BLaER1 (cell line): ENCODE measurements at regions not wholly inside any gene's neighbourhood (a gene's known extent, or its start where the extent isn't known, plus 50 kb on each side); places are given as distances from the start of the nearest gene placed in this dataset.

Experiments
- H3K27ac ChIP-seq: shearing (Covaris generic); formaldehyde crosslinking; 2 replicates; pipeline ENCODE4 v1.8.1; 2022
- H3K27me3 ChIP-seq: shearing (Covaris generic); formaldehyde crosslinking; 2 replicates; pipeline ENCODE4 v1.8.1; 2022
- H3K36me3 ChIP-seq: shearing (Covaris generic); formaldehyde crosslinking; 2 replicates; pipeline ENCODE4 v1.8.1; 2022
- H3K4me1 ChIP-seq: shearing (Covaris generic); formaldehyde crosslinking; 2 replicates; pipeline ENCODE4 v1.8.1; 2022
- H3K4me2 ChIP-seq: shearing (Covaris generic); formaldehyde crosslinking; 2 replicates; pipeline ENCODE4 v1.8.1; 2022
- H3K4me3 ChIP-seq: shearing (Covaris generic); formaldehyde crosslinking; 2 replicates; pipeline ENCODE4 v1.8.1; 2022
- H3K9ac ChIP-seq: shearing (Covaris generic); formaldehyde crosslinking; 2 replicates; pipeline ENCODE4 v1.8.1; 2022
- H3K9me3 ChIP-seq: shearing (Covaris generic); formaldehyde crosslinking; 2 replicates; pipeline ENCODE4 v1.8.1; 2022
- H4K20me1 ChIP-seq: shearing (Covaris generic); formaldehyde crosslinking; 2 replicates; pipeline ENCODE4 v1.8.1; 2022
- Cebpa-rat ChIP-seq: shearing (Covaris generic); IDR thresholded peaks from 2 replicates; pipeline ENCODE4 v1.8.1; 2022

DNA sequence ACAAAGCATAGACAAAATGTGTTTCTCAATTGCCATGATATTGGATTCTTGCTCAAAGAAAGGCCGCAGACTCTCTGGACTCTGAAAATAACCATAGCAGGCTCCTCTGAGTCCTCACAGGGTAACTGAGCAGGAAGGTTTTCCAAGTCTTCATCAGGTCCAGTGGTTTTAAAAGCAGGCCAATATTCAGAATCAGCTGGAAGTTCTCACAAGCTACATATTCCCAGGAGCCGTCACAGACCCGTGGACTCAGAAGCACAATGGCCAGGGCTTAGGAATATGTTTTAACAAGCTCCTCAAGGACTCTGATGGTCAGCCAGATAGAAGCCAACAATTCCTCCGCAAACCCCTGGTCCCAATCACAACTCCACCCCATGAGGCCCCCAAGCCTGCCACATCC is 256.1 kb upstream of the ADAMTS9 start:
- Histone ChIP-seq H3K4me3 (no peak overlapping the region), H3K27ac (no peak overlapping the region), H3K4me2 (no peak overlapping the region), H3K4me1 (no peaks in the 10 kb centered on the region), H3K9me3 (no peaks in the 10 kb centered on the region), H3K9ac (no peak overlapping the region), H4K20me1 (no peaks in the 10 kb centered on the region), H3K27me3 (no peaks in the 10 kb centered on the region), H3K36me3 (no peaks in the 10 kb centered on the region)
- TF ChIP-seq Cebpa-rat, result no peak

DNA sequence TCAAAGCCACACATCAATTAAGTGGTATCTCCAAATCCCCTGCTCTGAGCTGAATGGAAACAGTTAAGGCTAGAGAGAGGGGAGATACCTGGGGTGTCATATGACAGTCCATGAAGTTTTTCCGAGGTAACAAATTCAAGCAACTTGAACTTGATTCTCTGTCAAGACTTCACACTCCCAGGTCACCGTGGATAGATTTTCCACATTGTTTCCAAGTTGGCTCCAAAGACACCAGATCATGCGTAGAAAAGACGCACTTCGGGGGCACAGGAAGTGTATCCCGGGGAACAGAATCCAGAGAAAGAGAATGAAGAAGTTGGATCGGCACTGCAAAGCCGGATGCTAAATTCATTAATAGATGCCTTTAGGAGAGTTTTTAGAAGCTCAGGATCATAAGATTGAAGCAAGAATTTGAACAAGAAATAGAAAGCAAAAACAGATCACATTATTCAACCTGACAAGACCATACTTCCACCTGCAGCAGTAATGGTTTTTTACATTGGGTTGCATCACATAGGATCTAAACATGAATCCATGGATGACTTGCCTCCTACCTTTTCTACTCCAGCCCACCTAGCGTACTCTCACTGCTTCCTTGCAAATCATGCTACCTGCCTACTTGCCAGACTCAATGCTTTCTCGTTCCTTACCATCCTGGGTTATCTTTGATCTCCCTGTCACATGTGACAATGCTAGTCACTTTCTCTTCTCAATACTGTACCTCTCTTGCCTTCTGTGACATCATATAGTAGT is 253.0 kb upstream of the ADAMTS9 start:
- no peaks in the 10 kb centered on the region for H3K4me1 ChIP-seq
- no peak overlapping the region for H3K4me2 ChIP-seq
- no peaks in the 10 kb centered on the region for H3K27me3 ChIP-seq
- H4K20me1 ChIP-seq, result no peaks in the 10 kb centered on the region
- no peaks in the 10 kb centered on the region for H3K9me3 ChIP-seq
- TF ChIP-seq Cebpa-rat, result no peak
- H3K9ac ChIP-seq, result no peak overlapping the region
- no peak overlapping the region for H3K4me3 ChIP-seq
- no peak overlapping the region for H3K27ac ChIP-seq
- no peaks in the 10 kb centered on the region for H3K36me3 ChIP-seq

DNA sequence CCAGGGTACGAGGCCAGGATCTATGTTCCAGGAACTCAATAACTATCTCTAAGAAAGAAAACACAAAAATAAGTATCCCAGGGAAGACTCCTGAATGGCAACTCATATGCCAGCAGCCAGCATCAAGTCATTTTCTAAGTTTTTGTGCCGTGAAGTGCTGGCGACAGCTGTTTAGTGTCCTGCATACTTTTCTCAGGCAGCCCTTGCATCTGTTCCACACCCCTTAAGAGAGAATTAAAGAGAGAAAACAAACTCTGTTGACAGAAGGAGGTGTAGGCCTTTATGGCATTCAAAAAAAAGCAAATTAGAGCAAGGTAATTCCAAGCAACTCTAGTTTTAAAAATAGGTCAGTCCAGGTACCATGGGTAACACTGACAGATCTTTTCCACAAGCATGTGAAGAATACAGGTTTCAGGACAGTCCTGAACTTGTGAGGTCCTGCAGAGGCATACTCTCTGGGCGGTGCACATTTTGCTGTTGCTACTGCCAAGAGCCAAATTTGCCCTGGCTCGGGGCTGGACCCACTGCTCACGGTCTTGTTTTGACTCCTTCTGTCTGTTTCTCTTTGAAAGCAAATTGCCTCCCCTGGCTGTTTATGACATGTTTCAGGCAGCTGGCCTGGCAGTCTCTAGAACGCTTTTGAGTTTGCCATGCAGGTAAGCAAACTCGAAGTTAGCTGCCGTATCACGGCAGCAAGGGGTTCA is 252.1 kb upstream of the ADAMTS9 start:
- no peak overlapping the region for H3K4me3 ChIP-seq
- no peaks in the 10 kb centered on the region for H4K20me1 ChIP-seq
- H3K9me3 ChIP-seq, result no peaks in the 10 kb centered on the region
- no peak overlapping the region for H3K27ac ChIP-seq
- no peak overlapping the region for H3K4me2 ChIP-seq
- TF ChIP-seq Cebpa-rat, result no peak
- no peaks in the 10 kb centered on the region for H3K4me1 ChIP-seq
- no peaks in the 10 kb centered on the region for H3K27me3 ChIP-seq
- H3K9ac ChIP-seq, result no peak overlapping the region
- H3K36me3 ChIP-seq, result no peaks in the 10 kb centered on the region

DNA sequence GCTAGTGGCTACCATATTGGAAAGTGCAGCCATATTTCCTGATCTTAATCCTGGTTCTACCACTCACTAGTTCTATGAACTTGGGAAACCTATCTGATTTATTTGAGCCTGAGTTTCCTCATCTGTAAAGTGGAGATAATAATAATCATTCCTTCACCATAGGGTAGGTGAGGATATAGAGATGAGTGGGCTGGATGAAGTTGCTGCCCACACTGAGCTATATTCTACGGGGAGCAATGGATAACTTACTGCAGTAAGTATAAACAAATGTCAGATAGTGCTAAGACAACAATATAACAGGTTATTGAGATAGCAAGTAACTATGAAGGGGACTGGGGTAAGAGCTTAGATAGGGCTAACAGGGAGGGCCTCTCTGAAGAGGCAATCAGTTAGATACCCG is 251.5 kb upstream of the ADAMTS9 start:
- Histone ChIP-seq H3K9me3 (no peaks in the 10 kb centered on the region; the same call in 1 of the 2 replicates), H3K4me1 (no peaks in the 10 kb centered on the region), H3K36me3 (no peaks in the 10 kb centered on the region), H3K27ac (no peak overlapping the region), H4K20me1 (no peaks in the 10 kb centered on the region), H3K9ac (no peak overlapping the region), H3K4me3 (no peak overlapping the region), H3K27me3 (no peaks in the 10 kb centered on the region), H3K4me2 (no peak overlapping the region)
- TF ChIP-seq Cebpa-rat, result no peak

DNA sequence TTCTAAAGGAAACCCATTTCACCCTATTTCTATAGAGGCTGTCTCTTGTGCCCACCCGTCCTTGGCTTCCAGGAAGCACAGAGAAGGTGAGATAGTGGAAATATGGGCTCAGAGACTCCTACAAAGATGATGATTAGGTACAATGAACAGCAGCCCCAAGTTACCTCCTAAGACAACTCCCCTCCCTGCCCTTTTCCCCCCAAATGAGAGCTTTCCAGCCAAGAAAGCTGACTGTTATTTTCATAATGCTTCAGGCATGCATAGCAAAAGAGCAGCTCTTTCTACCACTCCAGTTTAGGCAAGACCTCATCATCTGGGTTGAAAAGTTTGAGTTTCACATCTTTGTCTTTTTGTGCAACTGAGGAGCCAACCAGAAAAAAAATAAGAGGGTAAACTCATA is 248.8 kb upstream of the ADAMTS9 start:
- no peaks in the 10 kb centered on the region for H4K20me1 ChIP-seq
- H3K36me3 ChIP-seq, result no peaks in the 10 kb centered on the region
- no peak overlapping the region for H3K4me3 ChIP-seq
- no peak overlapping the region for H3K27ac ChIP-seq
- H3K4me2 ChIP-seq, result no peak overlapping the region
- TF ChIP-seq Cebpa-rat, result no peak
- no peak overlapping the region for H3K9ac ChIP-seq
- H3K9me3 ChIP-seq, result peaks cover 16% of the 10 kb centered on the region
- H3K4me1 ChIP-seq, result peaks cover 7% of the 10 kb centered on the region
- no peaks in the 10 kb centered on the region for H3K27me3 ChIP-seq

DNA sequence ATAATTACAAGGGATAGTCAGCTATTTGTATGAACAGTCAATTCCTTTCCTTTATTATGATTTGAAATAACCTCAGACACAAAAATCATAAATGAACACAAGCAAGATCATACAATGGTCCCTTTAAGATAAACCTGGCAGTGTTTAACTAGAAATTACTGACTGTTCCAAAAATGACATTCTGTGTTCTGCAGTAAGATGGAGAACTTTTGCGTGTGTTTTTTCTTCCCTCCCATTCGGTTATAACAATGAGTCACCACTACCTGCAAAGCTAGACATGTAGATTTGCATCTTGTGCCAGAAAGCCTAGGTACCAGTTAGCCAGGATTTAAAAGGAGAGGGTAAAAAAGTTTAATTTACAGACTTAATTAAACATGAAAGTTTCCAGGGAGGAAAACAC is 248.2 kb upstream of the ADAMTS9 start:
- Histone ChIP-seq H3K27me3 (no peaks in the 10 kb centered on the region), H3K9ac (no peak overlapping the region)

DNA sequence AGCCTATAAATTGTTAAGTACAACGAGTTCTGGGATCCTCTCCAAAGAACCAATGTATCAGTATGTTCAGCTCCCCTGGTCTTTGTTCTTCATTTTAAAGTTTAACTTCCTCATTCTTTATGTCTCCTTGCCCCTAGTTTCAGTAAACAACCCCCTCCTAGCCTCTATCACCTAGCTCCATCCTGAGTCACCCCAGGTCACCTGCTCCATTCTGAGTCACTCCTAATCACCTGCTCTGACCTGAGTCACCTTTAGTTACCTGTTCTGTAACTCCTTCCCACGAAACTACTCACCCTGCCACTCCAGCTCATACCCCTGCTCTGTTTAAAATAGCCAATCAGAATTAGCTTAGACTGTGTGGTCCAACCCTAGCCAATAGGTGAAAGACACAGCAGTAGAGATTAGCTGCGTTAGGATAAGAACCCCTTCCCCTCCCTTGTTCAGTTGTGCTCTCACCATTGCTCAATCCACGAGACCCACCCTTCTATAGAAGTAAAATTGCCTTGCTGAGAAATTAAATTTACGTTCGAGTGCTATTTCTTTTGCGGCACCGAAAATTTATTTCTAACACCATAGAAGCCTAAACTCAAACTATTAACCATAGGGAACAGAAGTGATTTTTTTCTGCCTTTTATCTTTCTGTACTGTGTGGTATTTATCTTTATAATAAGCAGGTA is 245.0 kb upstream of the ADAMTS9 start:
- Histone ChIP-seq H3K4me3 (no peak overlapping the region), H3K4me2 (no peak overlapping the region), H3K4me1 (peaks cover 16% of the 10 kb centered on the region), H3K9me3 (peaks cover 16% of the 10 kb centered on the region), H3K27ac (no peak overlapping the region), H3K27me3 (no peaks in the 10 kb centered on the region), H3K9ac (no peak overlapping the region), H3K36me3 (no peaks in the 10 kb centered on the region), H4K20me1 (no peaks in the 10 kb centered on the region)
- TF ChIP-seq Cebpa-rat, result no peak

More for the DNA sequence above, 248.2 kb upstream of the ADAMTS9 start:
- no peak overlapping the region for H3K27ac ChIP-seq
- no peaks in the 10 kb centered on the region for H3K36me3 ChIP-seq
- H3K4me1 ChIP-seq, result peaks cover 12% of the 10 kb centered on the region
- TF ChIP-seq Cebpa-rat, result no peak
- peaks cover 16% of the 10 kb centered on the region for H3K9me3 ChIP-seq
- no peak overlapping the region for H3K4me2 ChIP-seq
- no peak overlapping the region for H3K4me3 ChIP-seq
- H4K20me1 ChIP-seq, result no peaks in the 10 kb centered on the region

DNA sequence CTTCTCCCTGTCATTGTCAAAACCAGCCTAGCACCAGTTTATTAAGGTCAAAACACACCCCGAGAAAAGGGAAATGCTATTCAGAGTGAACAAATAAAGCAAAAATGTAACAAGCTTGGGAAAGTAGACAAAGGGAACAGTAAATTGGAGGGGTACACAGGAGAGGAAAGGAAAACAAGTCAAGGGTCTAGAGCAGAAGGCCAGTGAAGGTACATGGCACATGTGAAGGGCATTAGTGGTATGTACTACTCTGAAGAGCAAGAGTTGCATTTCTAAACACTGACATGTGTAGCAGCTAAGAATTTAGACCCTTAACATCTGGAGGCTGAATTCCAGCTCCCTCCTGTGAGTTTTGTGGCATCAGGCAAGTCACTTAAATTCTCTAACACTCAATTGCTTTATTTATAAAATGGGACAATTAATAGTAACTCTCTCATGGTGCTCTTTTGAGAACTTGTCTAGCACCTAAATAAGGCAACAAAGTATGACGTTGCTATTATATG is 244.3 kb upstream of the ADAMTS9 start:
- Histone ChIP-seq H3K36me3 (no peaks in the 10 kb centered on the region), H4K20me1 (no peaks in the 10 kb centered on the region), H3K27me3 (no peaks in the 10 kb centered on the region), H3K4me2 (peak overlapping the region; percentile 47), H3K9me3 (peaks cover 16% of the 10 kb centered on the region), H3K27ac (no peak overlapping the region), H3K4me1 (peaks cover 16% of the 10 kb centered on the region), H3K9ac (no peak overlapping the region), H3K4me3 (no peak overlapping the region)
- TF ChIP-seq Cebpa-rat, result no peak

DNA sequence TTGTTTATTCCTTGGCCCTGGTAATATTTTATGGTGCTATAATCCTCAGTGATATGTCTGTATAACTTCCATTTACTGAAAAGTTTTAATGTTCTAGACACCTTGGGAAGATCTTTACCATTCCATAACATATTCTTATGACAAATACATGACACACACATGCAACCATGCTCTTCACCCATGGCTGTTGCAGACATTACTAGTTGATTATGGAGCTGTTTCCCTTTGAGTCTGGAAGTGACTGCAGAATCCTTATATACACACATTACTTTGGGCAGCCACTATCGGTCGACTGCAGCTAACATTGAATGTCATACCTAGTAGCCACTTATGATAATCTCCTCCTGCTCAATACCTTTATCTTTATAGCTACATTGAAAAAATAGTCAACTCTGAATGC is 243.1 kb upstream of the ADAMTS9 start:
- Histone ChIP-seq H4K20me1 (no peaks in the 10 kb centered on the region), H3K9me3 (peaks cover 16% of the 10 kb centered on the region), H3K36me3 (no peaks in the 10 kb centered on the region), H3K9ac (no peak overlapping the region), H3K4me2 (peak overlapping the region; percentile 47), H3K27ac (no peak overlapping the region), H3K4me1 (peaks cover 16% of the 10 kb centered on the region), H3K4me3 (no peak overlapping the region), H3K27me3 (no peaks in the 10 kb centered on the region)
- TF ChIP-seq Cebpa-rat, result no peak

DNA sequence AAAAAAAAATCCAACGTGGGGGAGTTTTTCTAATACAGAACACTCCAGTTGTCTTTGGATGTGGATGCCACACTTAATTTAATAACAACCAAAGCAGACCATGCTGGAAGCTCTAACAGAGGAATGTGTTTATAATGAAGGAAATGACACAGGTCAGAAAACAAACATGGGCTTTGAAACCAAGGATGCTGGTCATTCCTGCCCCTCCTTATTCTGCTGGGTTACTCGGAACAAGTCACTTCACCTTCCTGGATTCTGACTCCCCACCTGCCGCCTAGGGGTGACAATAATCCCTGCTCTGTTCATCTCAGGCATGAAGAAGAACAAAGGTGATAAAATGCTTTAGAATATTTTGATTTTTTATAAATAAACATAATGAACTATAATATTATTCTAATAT is 240.9 kb upstream of the ADAMTS9 start:
- Histone ChIP-seq H3K9ac (no peak overlapping the region), H3K27me3 (no peaks in the 10 kb centered on the region), H3K4me3 (no peak overlapping the region)

More for the DNA sequence above, 240.9 kb upstream of the ADAMTS9 start:
- Histone ChIP-seq H3K9me3 (peaks cover 12% of the 10 kb centered on the region), H3K4me1 (peaks cover 16% of the 10 kb centered on the region), H3K27ac (no peak overlapping the region), H3K36me3 (no peaks in the 10 kb centered on the region), H3K4me2 (no peak overlapping the region), H4K20me1 (no peaks in the 10 kb centered on the region)
- no peak for TF ChIP-seq Cebpa-rat
